SK-N-MC (cell line): ENCODE measurements at regions not wholly inside any gene's neighbourhood (a gene's known extent, or its start where the extent isn't known, plus 50 kb on each side); places are given as distances from the start of the nearest gene placed in this dataset.

Experiments used
- EZH2 ChIP-seq: fragments of 200-600 bp; sonication (generic); IDR thresholded peaks from one replicate; pipeline ENCODE4 v1.6.1; 2017; ENCODE audit warnings: antibody characterized with exemption
- FOXP2 ChIP-seq: optimal IDR thresholded peaks from 2 replicates; pipeline ENCODE3; 2011; ENCODE audit warnings: mild to moderate bottlenecking, moderate library complexity; ENCODE audit not compliant: insufficient read depth; ENCODE audit errors: extremely low read length, control extremely low read depth

- TF ChIP-seq FOXP2 (no peak), EZH2 (no peak)
Observed at GRCh38 chr7:10685040-10685439, 288.6 kb upstream of the PHF14 start.
